Epithelial cell of esophagus (primary cell): ENCODE measurements at regions not wholly inside any gene's neighbourhood (a gene's known extent, or its start where the extent isn't known, plus 50 kb on each side); places are given as distances from the start of the nearest gene placed in this dataset.

Source experiments
- DNase-seq: peaks from one replicate; pipeline ENCODE4 v3.0.0; 2010; ENCODE audit warnings: low read depth
- H3K4me3 ChIP-seq: 2 replicates; pipeline ENCODE4 v1.5.1; 2011; ENCODE audit warnings: mild to moderate bottlenecking, low read length, control low read depth
- CTCF ChIP-seq: IDR thresholded peaks from 2 replicates; pipeline ENCODE4 v1.5.1; 2011; ENCODE audit warnings: low read depth, mild to moderate bottlenecking, low read length, control low read depth, inconsistent platforms; ENCODE audit not compliant: insufficient read depth; ENCODE audit errors: missing control alignments

GRCh38 chr10:78285226-78285625 lies 251.6 kb downstream of the RPS24 start:
- TF ChIP-seq CTCF = no peak
- H3K4me3 ChIP-seq = no peak overlapping the region

GRCh38 chr10:78286186-78286585 lies 252.5 kb downstream of the RPS24 start:
- DNase-seq = no peak
- TF ChIP-seq CTCF = no peak
- no peak overlapping the region for H3K4me3 ChIP-seq

More at GRCh38 chr10:78285226-78285625, 251.6 kb downstream of the RPS24 start:
- no peak for DNase-seq

DNA sequence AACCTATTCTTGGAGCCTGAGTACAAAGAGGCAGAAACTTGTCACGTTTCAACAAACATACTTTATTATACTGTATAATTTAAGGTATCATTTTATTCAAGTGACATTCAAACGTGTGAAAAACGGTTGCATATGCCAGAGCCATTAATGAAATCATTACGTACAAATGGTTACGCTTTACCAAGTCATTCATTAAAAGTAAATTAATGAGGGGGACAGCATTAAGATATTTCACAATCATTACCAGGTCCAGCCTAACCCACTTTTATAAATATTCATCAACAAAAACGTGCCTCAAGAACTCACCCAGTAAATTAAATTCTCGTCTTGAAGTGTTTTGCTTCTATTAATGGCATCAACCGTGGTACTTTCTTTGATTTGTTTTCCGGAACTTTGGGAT lies 253.0 kb downstream of the RPS24 start:
- no peak for TF ChIP-seq CTCF
- no peak overlapping the region for H3K4me3 ChIP-seq
- DNase-seq = no peak

GRCh38 chr10:78287618-78288017 lies 254.0 kb downstream of the RPS24 start:
- TF ChIP-seq CTCF = no peak
- no peak for DNase-seq
- no peak overlapping the region for H3K4me3 ChIP-seq

- TF ChIP-seq CTCF = no peak
- H3K4me3 ChIP-seq = no peak overlapping the region
- no peak for DNase-seq
These were observed 255.0 kb downstream of the RPS24 start for GRCh38 chr10:78288663-78289062.

GRCh38 chr10:78290131-78290750 lies 256.6 kb downstream of the RPS24 start:
- no peak overlapping the region for H3K4me3 ChIP-seq
- no peak for TF ChIP-seq CTCF
- DNase-seq = no peak

- DNase-seq = no peak
- no peak overlapping the region for H3K4me3 ChIP-seq
These were observed 258.1 kb downstream of the RPS24 start for GRCh38 chr10:78291722-78292121.

More at GRCh38 chr10:78291722-78292121, 258.1 kb downstream of the RPS24 start:
- TF ChIP-seq CTCF = no peak
